ENCODE measurements at regions not wholly inside any gene's neighbourhood (a gene's known extent, or its start where the extent isn't known, plus 50 kb on each side); places are given as distances from the start of the nearest gene placed in this dataset.

GRCh38 chr22:49705216-49705971 is 122.3 kb downstream of the BRD1 start:
- TF ChIP-seq CTCF (IDR thresholded peaks at IDR 0.05) (no peak), POLR2A (IDR thresholded peaks at IDR 0.05) (no peak)

All from heart left ventricle (tissue), 13 donors.